Fibroblast of pulmonary artery (primary cell): ENCODE measurements at regions not wholly inside any gene's neighbourhood (a gene's known extent, or its start where the extent isn't known, plus 50 kb on each side); places are given as distances from the start of the nearest gene placed in this dataset.

Experiments
- DNase-seq: peaks from one replicate; pipeline ENCODE4 v3.0.0-alpha.2; 2010; ENCODE audit warnings: low read depth
- H3K4me3 ChIP-seq: replicated peaks from 2 replicates; pipeline ENCODE4 v1.5.1; 2011; ENCODE audit warnings: low read depth, mild to moderate bottlenecking, control low read depth, low read length, moderate library complexity
- CTCF ChIP-seq: IDR thresholded peaks from 2 replicates; pipeline ENCODE4 v1.5.1; 2011; ENCODE audit warnings: mild to moderate bottlenecking, control low read depth, low read length, inconsistent platforms; ENCODE audit errors: missing control alignments

DNA sequence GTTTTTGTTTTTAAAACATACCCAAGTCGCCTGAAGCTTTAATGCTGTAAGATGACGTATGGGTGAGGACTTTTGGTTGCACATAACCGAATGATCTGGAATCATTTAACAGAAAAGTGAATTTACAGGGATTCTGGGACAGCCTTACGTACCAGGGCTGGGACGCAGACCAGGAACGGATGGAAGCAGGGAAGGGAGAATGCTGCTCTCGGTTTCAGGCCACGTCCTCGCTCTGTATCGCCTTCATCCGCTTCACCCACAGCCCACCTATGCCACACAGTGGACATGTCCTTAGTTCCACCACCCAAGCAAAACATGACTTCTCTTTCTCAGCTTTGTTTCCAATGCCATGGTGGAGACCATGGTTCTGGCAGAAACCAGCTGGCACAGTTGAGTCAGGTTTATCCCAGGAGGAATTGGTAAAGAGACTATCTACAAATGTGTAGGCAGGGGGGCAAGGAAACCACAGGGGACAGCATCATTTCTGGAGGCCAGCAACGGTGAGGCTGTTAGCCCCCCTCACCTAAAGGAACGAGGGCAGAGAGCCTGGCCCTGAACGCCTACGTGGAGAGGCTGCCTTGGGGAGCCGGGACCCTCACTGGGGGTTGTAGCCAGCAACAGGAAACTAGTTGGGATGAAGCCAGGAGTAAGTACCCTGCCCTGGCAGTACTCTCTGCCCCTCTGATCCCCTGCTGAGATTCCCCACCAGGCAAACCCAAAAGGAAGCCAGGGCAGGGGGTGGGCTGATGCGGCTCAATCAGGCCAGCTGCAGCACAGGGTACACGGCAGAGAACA, 132.5 kb downstream of the NDUFA10 start:
- no peak for DNase-seq
- TF ChIP-seq CTCF, result no peak

GRCh38 chr2:239891698-239892097, 133.4 kb downstream of the NDUFA10 start:
- DNase-seq, result no peak
- H3K4me3 ChIP-seq, result no peak overlapping the region
- no peak for TF ChIP-seq CTCF

More for the DNA sequence above, 132.5 kb downstream of the NDUFA10 start:
- no peak overlapping the region for H3K4me3 ChIP-seq

- H3K4me3 ChIP-seq, result no peak overlapping the region
- no peak for TF ChIP-seq CTCF
- no peak for DNase-seq
Measured at GRCh38 chr2:239890206-239890746, 134.9 kb downstream of the NDUFA10 start.

DNA sequence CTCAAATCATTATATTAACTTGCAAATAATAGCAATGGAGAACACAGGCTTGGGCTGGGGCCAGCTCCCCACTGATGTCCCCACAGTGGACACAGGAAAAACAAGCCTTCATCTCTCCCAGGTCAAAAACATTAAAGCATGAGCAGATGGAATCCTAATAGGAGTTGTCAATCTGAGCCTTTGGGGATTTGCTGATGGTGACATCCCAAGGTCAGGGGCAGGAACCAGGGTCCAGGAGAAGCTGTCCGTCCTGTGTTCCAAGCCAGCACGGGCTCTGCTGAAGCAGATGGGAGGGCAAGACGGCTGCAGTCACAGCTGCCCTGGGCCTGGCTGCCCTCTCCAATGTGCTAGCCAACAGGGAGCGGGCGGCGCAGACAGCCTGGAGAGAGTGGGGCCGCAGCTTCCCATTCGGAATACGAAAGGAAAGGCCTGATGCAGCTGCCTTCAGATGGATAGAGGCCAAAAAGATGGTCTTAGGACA, 135.5 kb downstream of the NDUFA10 start:
- no peak for TF ChIP-seq CTCF
- no peak for DNase-seq
- no peak overlapping the region for H3K4me3 ChIP-seq

DNA sequence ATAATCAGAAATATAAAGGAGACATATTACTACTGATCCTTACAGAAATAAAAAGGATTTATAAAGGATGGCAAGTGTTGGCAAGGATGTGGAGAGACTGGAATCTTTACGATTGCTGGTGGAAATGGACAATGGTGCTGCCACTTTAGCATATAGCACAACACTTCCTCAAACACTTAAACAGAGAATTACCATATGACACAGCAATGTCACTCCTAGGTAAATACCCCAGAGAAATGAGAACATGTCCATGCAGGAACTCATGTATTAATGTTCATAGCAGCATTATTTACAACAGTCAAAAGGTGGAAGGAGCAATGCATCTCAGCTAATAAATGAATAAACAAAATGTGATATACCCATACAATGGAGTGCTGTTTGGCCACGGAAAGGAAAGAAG, 137.5 kb downstream of the NDUFA10 start:
- H3K4me3 ChIP-seq, result no peak overlapping the region
- DNase-seq, result no peak
- TF ChIP-seq CTCF, result no peak

GRCh38 chr2:239886781-239887180, 138.4 kb downstream of the NDUFA10 start:
- no peak overlapping the region for H3K4me3 ChIP-seq
- TF ChIP-seq CTCF, result no peak
- DNase-seq, result no peak
